ENCODE measurements at regions not wholly inside any gene's neighbourhood (a gene's known extent, or its start where the extent isn't known, plus 50 kb on each side); places are given as distances from the start of the nearest gene placed in this dataset.

DNA sequence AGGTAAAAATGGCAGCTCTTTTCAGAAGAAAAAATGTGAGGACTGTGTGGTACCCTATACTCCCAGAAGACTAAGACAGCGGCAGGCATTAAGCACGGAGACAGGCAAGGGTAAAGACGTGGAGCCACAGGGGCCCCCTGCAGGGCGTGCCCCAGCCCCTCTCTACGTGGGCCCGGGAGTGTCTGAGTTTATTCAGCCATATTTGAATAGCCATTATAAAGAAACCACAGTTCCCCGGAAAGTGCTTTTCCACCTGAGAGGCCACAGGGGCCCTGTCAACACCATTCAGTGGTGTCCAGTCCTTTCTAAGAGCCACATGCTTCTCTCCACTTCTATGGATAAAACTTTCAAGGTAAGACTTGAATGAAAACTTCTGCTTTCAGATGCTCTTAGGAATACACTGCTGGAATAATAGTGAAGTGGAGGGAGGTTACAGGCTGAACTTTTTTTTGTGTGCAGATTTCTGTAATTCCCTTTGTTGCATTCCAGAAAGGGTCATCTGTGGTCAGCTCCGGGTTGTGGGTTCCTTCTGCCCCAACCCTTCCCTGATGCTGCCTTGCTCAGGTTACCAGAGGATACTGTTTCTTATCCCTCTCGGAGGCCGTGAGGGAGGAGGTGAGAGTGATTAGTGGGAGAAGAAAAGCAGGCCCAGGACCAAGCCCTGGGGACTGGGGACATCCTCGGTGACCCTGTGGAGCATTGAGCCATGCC, 58.4 kb downstream of the SLC25A47 start:
- DNase-seq: no peak

- DNase-seq: no peak
Observed at GRCh38 chr14:100382106-100382455, 58.9 kb downstream of the SLC25A47 start.

DNA sequence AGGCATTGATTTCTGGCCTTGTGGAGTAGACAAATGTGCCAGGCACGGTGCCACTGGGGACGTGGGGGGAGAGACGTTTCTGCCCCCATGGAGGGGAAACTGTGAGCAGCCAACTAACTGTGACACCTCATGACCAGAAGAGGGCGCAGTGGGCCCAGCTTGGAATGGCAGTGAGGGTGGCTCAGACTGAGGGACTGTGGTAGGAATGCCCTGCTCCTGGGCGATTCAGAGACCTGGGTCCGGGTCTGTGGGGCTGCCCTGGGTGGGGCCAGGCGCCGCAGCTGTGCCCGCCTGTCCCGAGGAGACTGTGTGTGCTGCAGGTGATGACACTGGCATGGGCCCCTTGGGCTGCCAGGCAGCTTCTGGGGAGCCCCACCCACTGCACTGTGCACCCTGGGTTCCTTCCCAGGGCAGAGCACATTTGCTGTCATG, 60.6 kb downstream of the SLC25A47 start:
- DNase-seq: peak; percentile 66

GRCh38 chr14:100384277-100384676, 61.1 kb downstream of the SLC25A47 start:
- DNase-seq: no peak

- no peak for DNase-seq
Observed at GRCh38 chr14:100384819-100385813, 62.0 kb downstream of the SLC25A47 start.

GRCh38 chr14:100386121-100386520, 63.0 kb downstream of the SLC25A47 start:
- no peak for DNase-seq

GRCh38 chr14:100386846-100387245, 63.7 kb downstream of the SLC25A47 start:
- DNase-seq: no peak

DNA sequence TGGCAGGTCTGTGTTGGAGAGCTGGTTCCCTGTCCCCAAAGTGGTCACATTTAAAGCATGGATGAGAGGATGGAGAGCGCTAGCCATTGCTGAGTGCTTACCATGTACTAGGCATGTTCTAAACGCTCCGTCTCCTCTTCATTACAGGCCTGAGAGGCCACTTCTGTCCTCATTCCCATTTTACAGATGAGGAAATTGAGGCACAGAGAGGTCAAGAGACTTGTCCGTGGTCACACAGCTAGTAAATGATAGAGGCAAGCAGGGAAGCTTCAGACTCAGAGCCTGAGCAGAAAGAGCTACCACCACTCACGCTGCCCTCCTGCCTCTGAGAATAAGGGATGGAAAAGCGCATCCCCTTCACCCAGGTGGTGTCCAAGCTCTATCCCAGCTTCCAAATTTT, 64.3 kb downstream of the SLC25A47 start:
- DNase-seq: no peak

GRCh38 chr14:100388103-100389054, 65.2 kb downstream of the SLC25A47 start:
- DNase-seq: no peak

- DNase-seq: no peak
Observed at GRCh38 chr14:100389497-100390104, 66.5 kb downstream of the SLC25A47 start.

DNA sequence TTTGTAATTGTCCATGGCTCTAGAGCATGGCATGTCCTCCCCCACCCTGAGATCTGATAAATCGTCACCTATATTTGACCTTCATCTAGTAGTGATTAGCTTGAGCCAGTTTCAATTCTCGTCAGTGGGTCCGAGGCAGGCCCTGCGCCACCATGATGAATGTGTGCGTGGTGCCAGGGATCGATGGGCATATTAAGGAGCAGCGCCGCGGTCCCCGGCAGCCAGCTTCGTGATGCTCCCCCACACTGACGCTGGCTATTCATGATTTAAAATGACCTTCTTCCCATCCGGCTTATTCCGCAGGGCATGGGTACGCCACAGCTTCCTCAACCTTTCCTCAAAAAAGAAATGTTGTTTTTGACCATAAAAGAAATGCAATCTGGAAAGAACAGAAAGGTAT, 68.0 kb downstream of the SLC25A47 start:
- DNase-seq: no peak

GRCh38 chr14:100391724-100392123, 68.6 kb downstream of the SLC25A47 start:
- no peak for DNase-seq

DNA sequence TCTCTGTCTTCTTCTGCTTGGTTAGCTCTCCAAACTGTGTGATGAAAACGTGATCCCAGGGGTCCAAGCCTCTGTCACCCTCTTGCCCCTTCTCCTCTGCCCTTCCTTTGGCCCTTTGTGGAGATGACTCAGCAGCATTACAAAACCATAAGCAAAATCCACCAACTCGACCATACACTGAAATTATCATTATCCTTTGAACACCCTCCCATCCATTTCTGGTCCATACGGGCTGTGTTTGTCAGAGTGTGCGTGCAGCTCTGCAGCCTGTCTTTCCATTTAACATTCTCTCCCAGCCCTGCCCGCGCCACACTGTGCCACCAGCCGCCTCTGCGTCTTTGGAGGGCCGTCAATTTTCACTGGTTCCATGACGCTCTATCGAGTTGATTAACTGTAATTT, 69.2 kb downstream of the SLC25A47 start:
- DNase-seq: no peak

- DNase-seq: no peak
Observed at GRCh38 chr14:100393362-100393761, 70.2 kb downstream of the SLC25A47 start.

GRCh38 chr14:100393906-100394732, 71.0 kb downstream of the SLC25A47 start:
- DNase-seq: no peak

DNA sequence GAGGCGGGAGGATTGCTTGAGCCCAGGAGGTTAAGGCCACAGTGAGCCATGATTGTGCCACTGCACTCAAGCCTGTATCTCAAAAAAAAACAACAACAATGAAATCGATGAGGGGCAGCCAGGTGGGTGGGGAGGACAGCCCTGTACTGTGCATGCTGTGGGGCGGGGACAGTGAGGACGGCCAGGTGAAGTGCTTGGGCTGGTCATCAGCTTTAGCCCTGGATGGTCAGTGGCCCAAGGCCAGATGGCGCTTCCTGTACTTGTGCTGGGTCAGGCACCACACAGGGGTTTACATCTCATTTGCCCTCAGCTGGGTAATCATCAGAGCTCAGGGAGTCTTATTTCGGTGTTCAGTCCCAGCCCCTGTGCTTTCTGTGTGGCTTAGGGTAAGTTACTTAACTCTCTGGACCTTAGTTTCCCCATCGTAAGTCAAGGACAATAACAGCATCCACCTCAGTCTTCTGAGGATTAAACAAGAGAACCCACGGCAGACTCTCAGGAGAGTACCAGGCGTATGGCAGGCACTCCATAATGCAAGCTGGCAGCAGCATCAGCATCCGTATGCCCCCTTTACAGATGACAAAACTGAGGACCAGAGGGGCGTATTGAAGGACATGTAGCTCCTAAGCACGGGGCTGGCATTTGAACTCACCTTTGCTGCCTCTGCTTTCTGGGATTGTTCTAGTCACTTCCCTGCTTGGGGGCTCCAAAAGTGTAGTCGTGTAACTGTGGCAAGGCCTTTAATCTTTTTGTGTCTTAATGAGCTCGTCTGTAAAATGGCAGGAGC, 71.9 kb downstream of the SLC25A47 start:
- no peak for DNase-seq

DNA sequence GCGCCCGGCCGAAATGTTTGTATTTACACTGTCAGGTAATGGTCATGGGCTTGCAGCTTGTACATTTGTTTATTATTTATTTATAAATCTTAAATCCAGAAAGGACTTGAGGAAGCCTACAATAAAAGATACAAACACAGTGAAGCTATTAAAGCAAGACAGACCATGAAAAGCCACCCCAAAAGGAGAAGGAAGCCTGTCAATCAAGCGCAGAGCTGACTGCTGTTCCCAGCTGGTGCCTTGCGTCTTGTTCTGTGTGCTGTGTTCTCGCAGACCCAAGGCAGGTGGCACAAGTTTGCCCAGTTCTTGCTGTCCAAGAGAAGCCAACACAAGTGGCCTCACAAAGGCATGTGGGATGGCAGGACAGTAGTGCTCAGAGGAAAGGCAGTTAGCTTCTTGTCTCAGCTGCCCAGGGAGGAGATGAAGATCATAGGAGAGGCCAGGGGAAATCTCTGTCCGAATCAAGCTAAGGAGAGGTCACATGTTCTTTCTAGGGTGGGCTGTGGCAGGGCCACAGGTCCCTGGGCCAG, 73.2 kb downstream of the SLC25A47 start:
- DNase-seq: no peak

- no peak for DNase-seq
Observed at GRCh38 chr14:100397005-100397404, 73.9 kb downstream of the SLC25A47 start.

DNA sequence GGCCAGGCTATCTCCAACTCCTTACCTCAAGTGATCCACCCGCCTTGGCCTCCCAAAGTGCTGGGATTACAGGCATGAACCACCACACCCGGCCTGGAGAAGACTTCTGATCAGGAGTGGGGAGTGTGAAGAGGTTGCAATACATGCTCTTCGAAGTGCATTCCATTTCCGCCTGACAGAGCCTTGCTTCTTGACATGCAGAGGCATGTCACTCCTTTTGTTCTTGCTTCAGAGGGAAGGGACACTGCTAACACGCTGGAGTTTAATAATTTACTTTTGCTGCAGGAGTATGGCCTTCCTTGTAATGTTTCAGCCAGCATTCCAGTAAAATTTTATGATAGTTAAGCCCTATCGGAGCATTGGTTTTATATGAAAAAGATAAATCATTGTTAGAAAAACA, 74.9 kb downstream of the SLC25A47 start:
- DNase-seq: no peak
